ENCODE measurements at regions not wholly inside any gene's neighbourhood (a gene's known extent, or its start where the extent isn't known, plus 50 kb on each side); places are given as distances from the start of the nearest gene placed in this dataset.

DNA sequence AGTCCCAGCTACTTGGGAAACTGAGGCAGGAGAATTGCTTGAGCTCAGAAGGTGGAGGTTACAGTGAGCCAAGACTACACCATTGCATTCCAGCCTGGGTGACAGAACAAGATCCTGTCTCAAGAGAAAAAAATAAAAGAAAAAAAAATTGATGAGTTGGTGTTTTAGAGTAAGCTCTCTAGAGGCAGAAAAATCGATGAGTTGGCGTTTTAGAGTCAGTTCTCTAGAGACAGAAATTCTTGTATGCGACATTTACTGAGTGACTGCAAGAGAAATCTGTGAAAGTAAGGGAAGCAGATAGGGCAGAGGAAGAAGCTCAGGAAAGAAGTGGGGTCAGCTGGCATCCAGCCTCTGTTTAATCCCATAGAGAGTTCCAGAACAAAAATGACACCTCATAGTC is 298.7 kb upstream of the ARRDC4 start:
- Histone ChIP-seq H3K36me3 (no peaks in the 10 kb centered on the region), H3K4me3 (no peak overlapping the region), H3K27ac (no peak overlapping the region), H3K9me3 (no peaks in the 10 kb centered on the region), H3K4me1 (no peaks in the 10 kb centered on the region), H3K27me3 (no peaks in the 10 kb centered on the region)
- TF ChIP-seq CTCF (IDR thresholded peaks at IDR 0.05), result no peak
- intact Hi-C loops (cut with DNase I; ENCODE audit: low total_unique reads), result no loop called here
- DNase-seq, result no peak

- intact Hi-C loops (cut with DNase I; ENCODE audit: low total_unique reads), result no loop called here
- Histone ChIP-seq H3K27me3 (no peaks in the 10 kb centered on the region), H3K4me3 (no peak overlapping the region), H3K36me3 (no peaks in the 10 kb centered on the region), H3K27ac (no peak overlapping the region), H3K9me3 (peaks cover 0 to 7% (median 0%) of the 10 kb centered on the region in 3 donors), H3K4me1 (no peaks in the 10 kb centered on the region)
- no peak for TF ChIP-seq CTCF (IDR thresholded peaks at IDR 0.05)
- no peak for DNase-seq
These were observed 287.9 kb upstream of the ARRDC4 start for GRCh38 chr15:97672586-97672985.

DNA sequence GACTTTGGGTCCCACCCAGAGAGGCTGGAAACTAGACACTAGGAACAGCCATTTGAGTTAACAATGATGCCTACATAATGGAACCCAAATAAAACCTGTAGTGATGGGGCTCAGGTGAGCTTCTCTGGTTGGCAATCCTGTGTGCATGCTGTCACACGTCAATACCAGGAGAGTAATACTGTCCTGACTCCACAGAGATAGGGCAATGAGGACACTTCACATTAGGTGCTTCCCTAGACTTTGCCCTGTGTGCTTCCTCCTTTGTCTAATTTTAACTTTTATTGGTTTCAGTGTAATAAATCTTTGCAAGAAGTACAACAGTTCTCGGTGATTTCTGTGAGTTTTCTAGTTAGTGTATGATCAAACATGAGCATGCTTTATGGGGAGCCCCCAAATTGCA is 281.8 kb upstream of the ARRDC4 start:
- no peak overlapping the region for H3K27ac ChIP-seq
- no peak for TF ChIP-seq CTCF (IDR thresholded peaks at IDR 0.05)
- intact Hi-C loops (cut with DNase I; ENCODE audit: low total_unique reads), result no loop called here
- no peaks in the 10 kb centered on the region for H3K27me3 ChIP-seq
- no peaks in the 10 kb centered on the region for H3K4me1 ChIP-seq
- H3K4me3 ChIP-seq, result no peak overlapping the region
- no peak for DNase-seq
- H3K36me3 ChIP-seq, result no peaks in the 10 kb centered on the region
- peaks cover 0 to 7% (median 0%) of the 10 kb centered on the region in 3 donors for H3K9me3 ChIP-seq

DNA sequence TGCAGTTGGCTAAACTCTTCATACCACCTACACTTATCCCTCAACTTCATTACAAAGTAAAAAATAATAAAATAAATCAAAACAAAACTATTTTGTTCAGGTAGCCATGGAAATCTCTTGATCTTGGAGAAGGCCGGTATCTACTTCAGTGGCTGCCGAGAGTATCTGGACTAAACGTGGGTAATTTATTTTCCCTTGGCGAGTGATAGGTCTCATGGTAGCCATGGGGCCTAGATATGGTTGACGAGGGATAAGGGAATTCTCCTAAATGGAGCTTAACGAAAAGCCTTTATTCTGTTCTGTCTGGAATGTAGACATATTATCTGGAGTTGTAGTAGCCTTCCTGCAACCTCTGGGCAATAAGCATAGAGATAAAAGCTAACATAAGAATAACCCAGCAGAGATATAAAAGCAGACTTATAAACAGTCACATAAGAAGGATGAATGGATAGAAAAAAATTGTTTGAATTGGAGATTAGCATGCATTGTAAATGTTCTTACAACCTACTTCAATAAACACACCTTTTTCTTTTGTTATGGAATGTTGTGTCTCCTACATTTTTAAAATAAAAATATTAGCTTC is 281.3 kb upstream of the ARRDC4 start:
- Histone ChIP-seq H3K36me3 (no peaks in the 10 kb centered on the region), H3K9me3 (peaks cover 0 to 7% (median 0%) of the 10 kb centered on the region in 3 donors), H3K27ac (no peak overlapping the region), H3K4me3 (no peak overlapping the region), H3K27me3 (no peaks in the 10 kb centered on the region), H3K4me1 (no peaks in the 10 kb centered on the region)
- no peak for TF ChIP-seq CTCF (IDR thresholded peaks at IDR 0.05)
- DNase-seq, result no peak
- intact Hi-C loops (cut with DNase I; ENCODE audit: low total_unique reads), result no loop called here

- no peaks in the 10 kb centered on the region for H3K36me3 ChIP-seq
- intact Hi-C loops (cut with DNase I; ENCODE audit: low total_unique reads), result no loop called here
- no peaks in the 10 kb centered on the region for H3K27me3 ChIP-seq
- H3K4me3 ChIP-seq, result no peak overlapping the region
- DNase-seq, result no peak
- no peak overlapping the region for H3K27ac ChIP-seq
- H3K4me1 ChIP-seq, result no peaks in the 10 kb centered on the region
- no peaks in the 10 kb centered on the region for H3K9me3 ChIP-seq
- no peak for TF ChIP-seq CTCF (IDR thresholded peaks at IDR 0.05)
These were observed 279.8 kb upstream of the ARRDC4 start for GRCh38 chr15:97680606-97681220.

Measured in tibial artery (tissue), 4 donors.